ENCODE measurements at regions not wholly inside any gene's neighbourhood (a gene's known extent, or its start where the extent isn't known, plus 50 kb on each side); places are given as distances from the start of the nearest gene placed in this dataset.

GRCh38 chr9:108277216-108277615, 578.6 kb downstream of the ACTL7B start:
- H4K20me1 ChIP-seq (ENCODE audit: insufficient read depth, low read length) = no peaks in the 10 kb centered on the region
- peaks cover 3 to 5% of the 10 kb centered on the region in 2 donors for H3K4me1 ChIP-seq (ENCODE audit: control insufficient read depth in 1 of 2, insufficient read depth in 2 of 2, low read length in 2 of 2)
- Mint-ChIP-seq H3K27me3 (ENCODE audit: low read depth in 3 of 3) (peaks cover 0 to 5% (median 2%) of the 10 kb centered on the region in 3 donors), H3K9me3 (no peaks in the 10 kb centered on the region), H3K4me3 (no peak overlapping the region), H3K36me3 (no peaks in the 10 kb centered on the region), H3K4me1 (peaks cover 15% of the 10 kb centered on the region), H3K27ac (peak overlapping the region in 1 of 7 donors; percentile 46)
- no peak overlapping the region for H3K4me2 ChIP-seq (replicated peaks; ENCODE audit: extremely low read depth, low read length, poor library complexity, severe bottlenecking)
- no peak overlapping the region for H2AFZ ChIP-seq (ENCODE audit: insufficient read depth, low read depth, low read length, poor library complexity, severe bottlenecking)
- no peak overlapping the region for H3K9ac ChIP-seq (ENCODE audit: insufficient read depth, low read length, poor library complexity, severe bottlenecking)
- H3K9me3 ChIP-seq (replicated peaks in 1 of 2; ENCODE audit: control insufficient read depth in 1 of 2, insufficient read depth in 1 of 2, low read length in 2 of 2) = no peaks in the 10 kb centered on the region
- no peak overlapping the region for H3K4me3 ChIP-seq (replicated peaks in 1 of 3; ENCODE audit: low read depth in 2 of 3, low read length in 3 of 3)
- TF ChIP-seq CTCF (IDR thresholded peaks at IDR 0.05) = no peak
- no peaks in the 10 kb centered on the region for H3K27me3 ChIP-seq (ENCODE audit: control insufficient read depth in 2 of 2, insufficient read depth in 2 of 2, low read length in 2 of 2)
- no peaks in the 10 kb centered on the region for H3K36me3 ChIP-seq (replicated peaks in 1 of 2; ENCODE audit: control insufficient read depth in 1 of 2, insufficient read depth in 2 of 2, low read length in 2 of 2)
- intact Hi-C loops (cut with micrococcal nuclease) = loop anchor here in 1 of 2 donors (10.0 kb wide), 1 partner anchor 812 kb away; no protein-coding TSS in a partner anchor
- H3K79me2 ChIP-seq (ENCODE audit: insufficient read depth, low read length) = no peaks in the 10 kb centered on the region
- DNase-seq = no peak
- H3K27ac ChIP-seq (ENCODE audit: low read depth in 1 of 2, low read length in 2 of 2) = no peak overlapping the region

DNA sequence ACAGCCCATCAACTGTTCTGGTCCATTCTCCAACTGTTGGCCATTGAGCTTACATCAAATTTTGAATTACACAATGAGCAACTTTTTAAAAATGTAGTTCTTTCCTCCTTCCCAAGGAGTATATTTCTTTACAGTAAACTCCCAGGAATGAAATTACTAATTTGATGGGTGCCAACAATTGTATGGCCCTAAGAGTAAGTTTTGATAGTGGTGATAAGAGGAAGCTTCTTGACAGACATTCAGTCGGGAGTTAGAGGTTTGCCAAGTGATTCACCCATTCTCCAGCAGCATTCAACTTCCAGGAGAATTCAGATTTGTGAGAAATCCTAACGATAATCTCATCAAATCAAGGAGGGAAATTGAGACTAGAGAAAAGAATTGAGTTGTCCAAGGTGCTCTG, 579.9 kb downstream of the ACTL7B start:
- Histone ChIP-seq H3K27me3 (ENCODE audit: control insufficient read depth in 2 of 2, insufficient read depth in 2 of 2, low read length in 2 of 2) (no peaks in the 10 kb centered on the region), H3K4me1 (ENCODE audit: control insufficient read depth in 1 of 2, insufficient read depth in 2 of 2, low read length in 2 of 2) (peaks cover 9 to 11% of the 10 kb centered on the region in 2 donors), H3K4me2 (replicated peaks; ENCODE audit: extremely low read depth, low read length, poor library complexity, severe bottlenecking) (no peak overlapping the region), H3K4me3 (replicated peaks in 1 of 3; ENCODE audit: low read depth in 2 of 3, low read length in 3 of 3) (no peak overlapping the region), H3K79me2 (ENCODE audit: insufficient read depth, low read length) (no peaks in the 10 kb centered on the region), H2AFZ (ENCODE audit: insufficient read depth, low read depth, low read length, poor library complexity, severe bottlenecking) (no peak overlapping the region), H3K9me3 (replicated peaks in 1 of 2; ENCODE audit: control insufficient read depth in 1 of 2, insufficient read depth in 1 of 2, low read length in 2 of 2) (no peaks in the 10 kb centered on the region), H3K36me3 (replicated peaks in 1 of 2; ENCODE audit: control insufficient read depth in 1 of 2, insufficient read depth in 2 of 2, low read length in 2 of 2) (no peaks in the 10 kb centered on the region), H3K27ac (ENCODE audit: low read depth in 1 of 2, low read length in 2 of 2) (no peak overlapping the region), H3K9ac (ENCODE audit: insufficient read depth, low read length, poor library complexity, severe bottlenecking) (no peak overlapping the region), H4K20me1 (ENCODE audit: insufficient read depth, low read length) (no peaks in the 10 kb centered on the region)
- no peak overlapping the region for H3K4me3 Mint-ChIP-seq
- no peaks in the 10 kb centered on the region for H3K9me3 Mint-ChIP-seq
- no peak for TF ChIP-seq CTCF (IDR thresholded peaks at IDR 0.05)
- no peaks in the 10 kb centered on the region for H3K36me3 Mint-ChIP-seq
- H3K27me3 Mint-ChIP-seq (ENCODE audit: low read depth in 3 of 3) = peaks cover 0 to 5% (median 2%) of the 10 kb centered on the region in 3 donors
- DNase-seq = no peak
- no CpG with 5 or more reads among the region's 2 CpGs for WGBS (ENCODE audit: insufficient coverage)
- intact Hi-C loops (cut with micrococcal nuclease) = loop anchor here in 1 of 2 donors (10.0 kb wide), 1 partner anchor 811 kb away; no protein-coding TSS in a partner anchor
- peaks cover 22% of the 10 kb centered on the region for H3K4me1 Mint-ChIP-seq
- no peak overlapping the region for H3K27ac Mint-ChIP-seq

Measured in CD14-positive monocyte (primary cell).